Transverse colon (tissue), 4 donors: ENCODE measurements at regions not wholly inside any gene's neighbourhood (a gene's known extent, or its start where the extent isn't known, plus 50 kb on each side); places are given as distances from the start of the nearest gene placed in this dataset.

Source experiments
- CTCF ChIP-seq, 5 experiments: fragments of 200-600 bp in 3 of 5; fragments of 450-650 bp in 2 of 5; sonication (generic) in 3 of 5; IDR thresholded peaks; 1 replicate in 2 of 5; 2 replicates in 3 of 5; pipeline ENCODE4 v1.5.1; 2016 to 2017; ENCODE audit warnings: antibody characterized with exemption in 5 of 5, inconsistent platforms in 3 of 5, mild to moderate bottlenecking in 2 of 5, moderate library complexity in 1 of 5
- EP300 ChIP-seq: sonication (generic); formaldehyde crosslinking; IDR thresholded peaks from one replicate; pipeline ENCODE4 v1.6.1; 2017; ENCODE audit warnings: antibody characterized with exemption, low read depth
- POLR2A ChIP-seq: fragments of 450-650 bp; IDR thresholded peaks from one replicate; pipeline ENCODE4 v1.6.1; 2016; ENCODE audit warnings: antibody characterized with exemption, mild to moderate bottlenecking, moderate library complexity
- POLR2AphosphoS5 ChIP-seq, 3 donors: sonication (generic); formaldehyde crosslinking; IDR thresholded peaks; one replicate each; pipeline ENCODE4 v1.6.1; 2016; ENCODE audit warnings: antibody characterized with exemption in 3 of 3

- TF ChIP-seq EP300 = no peak
- TF ChIP-seq CTCF (IDR thresholded peaks at IDR 0.05) = no peak
- TF ChIP-seq POLR2A = no peak
- no peak for TF ChIP-seq POLR2AphosphoS5 (IDR thresholded peaks at IDR 0.05)
These were observed 313.4 kb downstream of the AEBP2 start for GRCh38 chr12:19752712-19753111.
